Right lobe of liver (tissue), 6 donors: ENCODE measurements at regions not wholly inside any gene's neighbourhood (a gene's known extent, or its start where the extent isn't known, plus 50 kb on each side); places are given as distances from the start of the nearest gene placed in this dataset.

ENCODE experiments used
- ATAC-seq, 4 donors: fragments of 200-7000 bp; cut with Tn5 transposase; one replicate each; pipeline ENCODE4 v1.9.1; 2020; ENCODE audit warnings: mild to moderate bottlenecking in 4 of 4, moderate library complexity in 4 of 4
- DNase-seq, 3 donors: peaks; one replicate each; pipeline ENCODE4 v3.0.0-alpha.2; 2020
- H3K27ac ChIP-seq, 3 donors: fragments of 200-600 bp; one replicate each; pipeline ENCODE4 v1.8.0; 2022
- H3K27me3 ChIP-seq, 2 donors: fragments of 200-600 bp; one replicate each; pipeline ENCODE4 v1.8.0; 2022
- H3K36me3 ChIP-seq, 4 donors: fragments of 200-600 bp; sonication (generic) in 1 of 4; one replicate each; pipeline versions ENCODE4 v1.5.1 to v1.8.0; 2017 to 2022; ENCODE audit warnings: control low read depth in 1 of 4
- H3K4me1 ChIP-seq, 4 donors: fragments of 200-600 bp; sonication (generic) in 1 of 4; one replicate each; pipeline versions ENCODE4 v1.5.1 to v1.8.0; 2017 to 2022; ENCODE audit warnings: control low read depth in 1 of 4
- H3K4me3 ChIP-seq, 3 donors: fragments of 200-600 bp; one replicate each; pipeline ENCODE4 v1.8.0; 2022
- H3K9me3 ChIP-seq, 4 donors: fragments of 200-600 bp; sonication (generic) in 1 of 4; one replicate each; pipeline versions ENCODE4 v1.5.1 to v1.8.0; 2017 to 2022; ENCODE audit warnings: control low read depth in 1 of 4
- CTCF ChIP-seq, 4 donors: fragments of 200-600 bp in 3 of 4; fragments of 450-650 bp in 1 of 4; IDR thresholded peaks; one replicate each; pipeline versions ENCODE4 v1.5.1 to v1.8.0; 2016 to 2022; ENCODE audit warnings: antibody characterized with exemption in 4 of 4, mild to moderate bottlenecking in 2 of 4
- POLR2A ChIP-seq: fragments of 450-650 bp; IDR thresholded peaks from one replicate; pipeline ENCODE4 v1.6.1; 2017; ENCODE audit warnings: antibody characterized with exemption, mild to moderate bottlenecking
- WGBS: methylation state at CpG from one replicate; pipeline ENCODE4 v1.1.6; 2018; ENCODE audit warnings: low coverage, low lambda C conversion rate; ENCODE audit not compliant: insufficient coverage; ENCODE audit errors: missing lambda C conversion rate; 5-methylcytosine and 5-hydroxymethylcytosine counted together
- intact Hi-C, 2 donors: fragments of 100-400 bp; cut with DNase I; formaldehyde crosslinking; loops; one replicate each; pipeline versions ENCODE4 v1.11.2 to v1.14.1; 2022
- donor health status: DM: no; HTN: yes; CAD: no.
- donor health status: DM: no; HTN: no; CAD: no.
- donor health status: DM: no; HTN: no; CAD: no.
- donor health status: DM: no; HTN: yes; CAD: no.
- donor health status: DM: no; HTN: yes; CAD: no.

GRCh38 chr4:57989430-57989829 lies 879.2 kb upstream of the IGFBP7 start:
- intact Hi-C loops = no loop called here
- no peaks in the 10 kb centered on the region for H3K36me3 ChIP-seq
- H3K27me3 ChIP-seq = no peaks in the 10 kb centered on the region
- no peaks in the 10 kb centered on the region for H3K4me1 ChIP-seq
- no peak for DNase-seq
- no peak overlapping the region for H3K27ac ChIP-seq
- no peak for ATAC-seq
- no peak overlapping the region for H3K4me3 ChIP-seq
- WGBS = 50% methylated on average over 4 of the region's 6 CpGs
- no peaks in the 10 kb centered on the region for H3K9me3 ChIP-seq
- no peak for TF ChIP-seq CTCF (IDR thresholded peaks at IDR 0.05)
- no peak for TF ChIP-seq POLR2A

GRCh38 chr4:57985161-57985560 lies 875.0 kb upstream of the IGFBP7 start:
- H3K9me3 ChIP-seq = no peaks in the 10 kb centered on the region
- TF ChIP-seq POLR2A = no peak
- no peak for TF ChIP-seq CTCF (IDR thresholded peaks at IDR 0.05)
- no peak overlapping the region for H3K27ac ChIP-seq
- DNase-seq (no peak), ATAC-seq (no peak)
- no peaks in the 10 kb centered on the region for H3K27me3 ChIP-seq
- no peaks in the 10 kb centered on the region for H3K4me1 ChIP-seq
- no peak overlapping the region for H3K4me3 ChIP-seq
- no peaks in the 10 kb centered on the region for H3K36me3 ChIP-seq
- intact Hi-C loops = no loop called here

DNA sequence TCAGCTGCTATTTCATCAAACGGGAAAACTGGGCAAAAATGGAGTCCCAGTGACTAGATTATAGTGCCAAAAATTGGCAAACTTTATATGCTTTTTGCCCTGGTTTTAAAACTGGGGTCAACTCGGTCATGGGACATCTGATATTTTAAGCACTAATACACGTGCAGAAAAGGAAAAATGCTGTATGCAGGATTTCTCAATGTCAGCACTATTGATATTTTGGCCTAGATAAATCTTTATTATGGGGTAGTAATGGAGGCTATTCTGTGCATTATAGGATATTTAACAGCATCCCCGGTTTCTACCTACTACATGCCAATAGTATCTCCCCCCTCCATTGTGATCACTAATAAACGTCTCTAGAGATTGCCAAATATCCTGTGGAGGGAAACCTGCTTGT lies 870.9 kb upstream of the IGFBP7 start:
- no peak overlapping the region for H3K4me3 ChIP-seq
- intact Hi-C loops = no loop called here

GRCh38 chr4:57974821-57975220 lies 864.6 kb upstream of the IGFBP7 start:
- Histone ChIP-seq H3K36me3 (no peaks in the 10 kb centered on the region), H3K4me1 (no peaks in the 10 kb centered on the region), H3K9me3 (no peaks in the 10 kb centered on the region), H3K27me3 (no peaks in the 10 kb centered on the region), H3K27ac (no peak overlapping the region), H3K4me3 (no peak overlapping the region)
- no peak for DNase-seq
- no peak for ATAC-seq
- WGBS = 59% methylated on average over 4 of the region's 4 CpGs
- intact Hi-C loops = no loop called here
- TF ChIP-seq CTCF (IDR thresholded peaks at IDR 0.05) = no peak
- TF ChIP-seq POLR2A = no peak

More for the DNA sequence above, 870.9 kb upstream of the IGFBP7 start:
- H3K9me3 ChIP-seq = no peaks in the 10 kb centered on the region
- DNase-seq = no peak
- no peaks in the 10 kb centered on the region for H3K36me3 ChIP-seq
- 21% methylated on average over 5 of the region's 5 CpGs for WGBS
- H3K4me1 ChIP-seq = no peaks in the 10 kb centered on the region
- ATAC-seq = no peak
- H3K27ac ChIP-seq = no peak overlapping the region
- H3K27me3 ChIP-seq = no peaks in the 10 kb centered on the region
- TF ChIP-seq POLR2A (no peak), CTCF (IDR thresholded peaks at IDR 0.05) (no peak)

DNA sequence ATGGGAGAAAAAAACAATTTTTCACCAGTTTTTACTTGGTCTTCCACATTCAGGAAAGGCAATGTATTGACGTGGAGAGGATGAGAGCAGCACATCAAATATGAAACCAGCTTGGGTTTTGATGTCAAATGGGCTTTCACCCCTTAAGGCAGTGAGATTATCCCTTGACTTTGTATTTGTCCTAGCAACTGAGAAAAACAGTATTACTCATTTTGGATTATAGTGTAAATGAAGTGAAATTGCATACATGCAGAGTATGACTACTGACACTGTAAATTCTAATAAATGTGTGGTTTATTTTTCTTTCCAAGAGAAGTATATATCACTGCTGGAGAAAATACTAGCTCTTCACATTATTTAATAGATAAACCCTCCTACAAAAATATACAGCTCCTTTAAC lies 863.6 kb upstream of the IGFBP7 start:
- Histone ChIP-seq H3K36me3 (no peaks in the 10 kb centered on the region), H3K4me1 (no peaks in the 10 kb centered on the region), H3K9me3 (no peaks in the 10 kb centered on the region), H3K4me3 (no peak overlapping the region), H3K27ac (no peak overlapping the region), H3K27me3 (no peaks in the 10 kb centered on the region)
- ATAC-seq (no peak), DNase-seq (no peak)
- TF ChIP-seq POLR2A = no peak
- no peak for TF ChIP-seq CTCF (IDR thresholded peaks at IDR 0.05)
- 56% methylated on average over 1 of the region's 1 CpG for WGBS
- intact Hi-C loops = no loop called here
